ENCODE measurements at regions not wholly inside any gene's neighbourhood (a gene's known extent, or its start where the extent isn't known, plus 50 kb on each side); places are given as distances from the start of the nearest gene placed in this dataset.

GRCh38 chr11:91239359-91239758, 985.3 kb upstream of the FAT3 start:
- ChIA-PET POLR2A (no interaction called here), CTCF (no interaction called here)
- 100% methylated on average over 1 of the region's 2 CpGs for WGBS (ENCODE audit: insufficient coverage)

DNA sequence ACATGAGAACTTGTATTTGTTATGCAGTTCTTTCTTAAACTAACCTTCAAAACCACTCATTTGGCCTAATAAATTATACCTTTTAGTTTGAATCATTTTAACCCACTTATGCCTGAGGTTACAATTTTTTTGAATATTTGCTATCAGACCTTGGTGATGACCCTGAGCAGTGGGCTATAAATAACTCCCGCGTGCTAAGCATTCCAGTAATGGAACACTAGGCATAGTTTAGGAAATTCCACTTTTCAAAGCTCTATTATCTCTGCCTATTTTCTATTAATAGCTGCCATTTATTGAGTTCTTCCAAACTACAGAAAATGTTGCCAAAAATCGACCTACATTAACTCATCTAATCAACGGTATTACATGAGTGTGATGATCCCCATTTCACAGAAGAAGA, 993.4 kb upstream of the FAT3 start:
- CTCF ChIA-PET, result no interaction called here
- POLR2A ChIA-PET, result no interaction called here
- 92% methylated on average over 4 of the region's 4 CpGs for WGBS (ENCODE audit: insufficient coverage)
- H3K4me3 ChIP-seq (ENCODE audit: control insufficient read depth in 1 of 7, extremely low read depth in 1 of 7, insufficient read depth in 4 of 7, low read depth in 2 of 7, low read length in 6 of 7), result no peak overlapping the region
- H3K36me3 ChIP-seq (ENCODE audit: control insufficient read depth in 4 of 4, insufficient read depth in 4 of 4, low read length in 3 of 4), result no peaks in the 10 kb centered on the region
- no peaks in the 10 kb centered on the region for H3K27me3 ChIP-seq (replicated peaks in 2 of 5; ENCODE audit: control insufficient read depth in 4 of 5, insufficient read depth in 5 of 5, low read length in 4 of 5)
- DNase-seq, result no peak
- no peaks in the 10 kb centered on the region for H3K4me1 ChIP-seq (ENCODE audit: control extremely low read depth in 1 of 4, control insufficient read depth in 4 of 4, insufficient read depth in 4 of 4, low read length in 3 of 4)
- H3K9me3 ChIP-seq (ENCODE audit: control extremely low read depth in 1 of 5, control insufficient read depth in 4 of 5, insufficient read depth in 2 of 5, low read depth in 1 of 5, low read length in 4 of 5), result no peaks in the 10 kb centered on the region
- H3K27ac ChIP-seq (ENCODE audit: insufficient read depth in 1 of 2, low read depth in 1 of 2, low read length in 2 of 2, poor library complexity in 1 of 2, severe bottlenecking in 2 of 2), result no peak overlapping the region

More at GRCh38 chr11:91239359-91239758, 985.3 kb upstream of the FAT3 start:
- Histone ChIP-seq H3K27ac (ENCODE audit: insufficient read depth in 1 of 2, low read depth in 1 of 2, low read length in 2 of 2, poor library complexity in 1 of 2, severe bottlenecking in 2 of 2) (no peak overlapping the region), H3K27me3 (replicated peaks in 2 of 5; ENCODE audit: control insufficient read depth in 4 of 5, insufficient read depth in 5 of 5, low read length in 4 of 5) (no peaks in the 10 kb centered on the region), H3K4me3 (ENCODE audit: control insufficient read depth in 1 of 7, extremely low read depth in 1 of 7, insufficient read depth in 4 of 7, low read depth in 2 of 7, low read length in 6 of 7) (no peak overlapping the region), H3K36me3 (ENCODE audit: control insufficient read depth in 4 of 4, insufficient read depth in 4 of 4, low read length in 3 of 4) (no peaks in the 10 kb centered on the region), H3K4me1 (ENCODE audit: control extremely low read depth in 1 of 4, control insufficient read depth in 4 of 4, insufficient read depth in 4 of 4, low read length in 3 of 4) (no peaks in the 10 kb centered on the region), H3K9me3 (ENCODE audit: control extremely low read depth in 1 of 5, control insufficient read depth in 4 of 5, insufficient read depth in 2 of 5, low read depth in 1 of 5, low read length in 4 of 5) (no peaks in the 10 kb centered on the region)
- no peak for DNase-seq

DNA sequence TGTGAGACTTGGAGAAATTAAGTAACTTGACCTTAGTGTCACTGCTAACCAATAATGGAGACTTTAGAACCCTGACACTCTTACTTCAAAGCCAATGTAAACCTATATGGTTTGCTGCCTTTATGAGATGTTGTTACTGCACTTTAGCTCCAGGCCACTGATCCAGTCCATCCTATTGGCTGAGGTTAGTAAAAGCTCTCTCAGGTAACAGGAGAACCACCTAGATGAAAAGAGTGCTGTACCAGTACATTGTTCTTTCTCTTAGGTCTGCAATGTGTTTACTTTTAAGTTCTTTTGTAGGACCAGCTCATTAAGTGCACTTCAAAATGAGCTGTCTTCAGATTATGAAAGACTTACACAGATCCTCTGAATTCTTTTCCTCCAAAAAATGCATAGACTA, 994.0 kb upstream of the FAT3 start:
- Histone ChIP-seq H3K4me1 (ENCODE audit: control extremely low read depth in 1 of 4, control insufficient read depth in 4 of 4, insufficient read depth in 4 of 4, low read length in 3 of 4) (no peaks in the 10 kb centered on the region), H3K9me3 (ENCODE audit: control extremely low read depth in 1 of 5, control insufficient read depth in 4 of 5, insufficient read depth in 2 of 5, low read depth in 1 of 5, low read length in 4 of 5) (no peaks in the 10 kb centered on the region), H3K4me3 (ENCODE audit: control insufficient read depth in 1 of 7, extremely low read depth in 1 of 7, insufficient read depth in 4 of 7, low read depth in 2 of 7, low read length in 6 of 7) (no peak overlapping the region), H3K36me3 (ENCODE audit: control insufficient read depth in 4 of 4, insufficient read depth in 4 of 4, low read length in 3 of 4) (no peaks in the 10 kb centered on the region), H3K27me3 (replicated peaks in 2 of 5; ENCODE audit: control insufficient read depth in 4 of 5, insufficient read depth in 5 of 5, low read length in 4 of 5) (no peaks in the 10 kb centered on the region), H3K27ac (ENCODE audit: insufficient read depth in 1 of 2, low read depth in 1 of 2, low read length in 2 of 2, poor library complexity in 1 of 2, severe bottlenecking in 2 of 2) (no peak overlapping the region)
- ChIA-PET CTCF (no interaction called here), POLR2A (no interaction called here)
- DNase-seq, result no peak

- no peaks in the 10 kb centered on the region for H3K36me3 ChIP-seq (ENCODE audit: control insufficient read depth in 4 of 4, insufficient read depth in 4 of 4, low read length in 3 of 4)
- no CpG with 5 or more reads among the region's 1 CpG for WGBS (ENCODE audit: insufficient coverage)
- no peak for DNase-seq
- no peak overlapping the region for H3K4me3 ChIP-seq (ENCODE audit: control insufficient read depth in 1 of 7, extremely low read depth in 1 of 7, insufficient read depth in 4 of 7, low read depth in 2 of 7, low read length in 6 of 7)
- no peaks in the 10 kb centered on the region for H3K4me1 ChIP-seq (ENCODE audit: control extremely low read depth in 1 of 4, control insufficient read depth in 4 of 4, insufficient read depth in 4 of 4, low read length in 3 of 4)
- H3K9me3 ChIP-seq (ENCODE audit: control extremely low read depth in 1 of 5, control insufficient read depth in 4 of 5, insufficient read depth in 2 of 5, low read depth in 1 of 5, low read length in 4 of 5), result no peaks in the 10 kb centered on the region
- ChIA-PET CTCF (no interaction called here), POLR2A (no interaction called here)
- no peaks in the 10 kb centered on the region for H3K27me3 ChIP-seq (replicated peaks in 2 of 5; ENCODE audit: control insufficient read depth in 4 of 5, insufficient read depth in 5 of 5, low read length in 4 of 5)
- H3K27ac ChIP-seq (ENCODE audit: insufficient read depth in 1 of 2, low read depth in 1 of 2, low read length in 2 of 2, poor library complexity in 1 of 2, severe bottlenecking in 2 of 2), result no peak overlapping the region
These were observed 1000.0 kb upstream of the CHORDC1 start for GRCh38 chr11:91222830-91223229.

- H3K4me1 ChIP-seq (ENCODE audit: control extremely low read depth in 1 of 4, control insufficient read depth in 4 of 4, insufficient read depth in 4 of 4, low read length in 3 of 4), result no peaks in the 10 kb centered on the region
- DNase-seq, result no peak
- ChIA-PET CTCF (no interaction called here), POLR2A (no interaction called here)
- WGBS (ENCODE audit: insufficient coverage), result no CpG with 5 or more reads among the region's 1 CpG
- no peaks in the 10 kb centered on the region for H3K9me3 ChIP-seq (ENCODE audit: control extremely low read depth in 1 of 5, control insufficient read depth in 4 of 5, insufficient read depth in 2 of 5, low read depth in 1 of 5, low read length in 4 of 5)
- H3K27ac ChIP-seq (ENCODE audit: insufficient read depth in 1 of 2, low read depth in 1 of 2, low read length in 2 of 2, poor library complexity in 1 of 2, severe bottlenecking in 2 of 2), result no peak overlapping the region
- H3K27me3 ChIP-seq (replicated peaks in 2 of 5; ENCODE audit: control insufficient read depth in 4 of 5, insufficient read depth in 5 of 5, low read length in 4 of 5), result no peaks in the 10 kb centered on the region
- no peak overlapping the region for H3K4me3 ChIP-seq (ENCODE audit: control insufficient read depth in 1 of 7, extremely low read depth in 1 of 7, insufficient read depth in 4 of 7, low read depth in 2 of 7, low read length in 6 of 7)
- H3K36me3 ChIP-seq (ENCODE audit: control insufficient read depth in 4 of 4, insufficient read depth in 4 of 4, low read length in 3 of 4), result no peaks in the 10 kb centered on the region
These were observed 997.8 kb upstream of the CHORDC1 start for GRCh38 chr11:91220476-91221202.

GRCh38 chr11:91219535-91219934, 996.7 kb upstream of the CHORDC1 start:
- H3K9me3 ChIP-seq (ENCODE audit: control extremely low read depth in 1 of 5, control insufficient read depth in 4 of 5, insufficient read depth in 2 of 5, low read depth in 1 of 5, low read length in 4 of 5), result no peaks in the 10 kb centered on the region
- WGBS (ENCODE audit: insufficient coverage), result no CpG with 5 or more reads among the region's 1 CpG
- H3K27ac ChIP-seq (ENCODE audit: insufficient read depth in 1 of 2, low read depth in 1 of 2, low read length in 2 of 2, poor library complexity in 1 of 2, severe bottlenecking in 2 of 2), result no peak overlapping the region
- no peaks in the 10 kb centered on the region for H3K4me1 ChIP-seq (ENCODE audit: control extremely low read depth in 1 of 4, control insufficient read depth in 4 of 4, insufficient read depth in 4 of 4, low read length in 3 of 4)
- ChIA-PET POLR2A (no interaction called here), CTCF (no interaction called here)
- no peak for DNase-seq
- H3K36me3 ChIP-seq (ENCODE audit: control insufficient read depth in 4 of 4, insufficient read depth in 4 of 4, low read length in 3 of 4), result no peaks in the 10 kb centered on the region
- no peak overlapping the region for H3K4me3 ChIP-seq (ENCODE audit: control insufficient read depth in 1 of 7, extremely low read depth in 1 of 7, insufficient read depth in 4 of 7, low read depth in 2 of 7, low read length in 6 of 7)
- H3K27me3 ChIP-seq (replicated peaks in 2 of 5; ENCODE audit: control insufficient read depth in 4 of 5, insufficient read depth in 5 of 5, low read length in 4 of 5), result no peaks in the 10 kb centered on the region

DNA sequence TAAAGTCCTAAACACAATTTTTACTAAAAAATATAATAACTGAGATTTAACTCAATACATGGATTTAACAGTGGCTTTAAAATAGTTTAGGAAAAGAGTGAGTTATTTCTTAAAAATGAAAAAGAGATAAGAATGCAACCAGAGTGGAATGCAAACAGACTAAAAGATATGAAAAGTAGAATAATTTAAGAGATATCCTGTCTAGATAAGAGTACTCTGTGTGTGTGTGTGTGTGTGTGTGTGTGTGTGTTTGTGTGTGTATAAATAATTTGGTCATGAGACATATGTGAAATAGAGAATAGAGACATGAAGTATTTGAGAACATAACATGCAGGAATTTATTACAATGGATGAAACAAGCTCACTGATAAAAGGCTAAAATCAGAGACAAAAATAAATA, 986.9 kb upstream of the CHORDC1 start:
- DNase-seq, result no peak
- H3K27ac ChIP-seq (ENCODE audit: insufficient read depth in 1 of 2, low read depth in 1 of 2, low read length in 2 of 2, poor library complexity in 1 of 2, severe bottlenecking in 2 of 2), result no peak overlapping the region
- no peaks in the 10 kb centered on the region for H3K27me3 ChIP-seq (replicated peaks in 2 of 5; ENCODE audit: control insufficient read depth in 4 of 5, insufficient read depth in 5 of 5, low read length in 4 of 5)
- H3K36me3 ChIP-seq (ENCODE audit: control insufficient read depth in 4 of 4, insufficient read depth in 4 of 4, low read length in 3 of 4), result no peaks in the 10 kb centered on the region
- no peaks in the 10 kb centered on the region for H3K4me1 ChIP-seq (ENCODE audit: control extremely low read depth in 1 of 4, control insufficient read depth in 4 of 4, insufficient read depth in 4 of 4, low read length in 3 of 4)
- no peaks in the 10 kb centered on the region for H3K9me3 ChIP-seq (ENCODE audit: control extremely low read depth in 1 of 5, control insufficient read depth in 4 of 5, insufficient read depth in 2 of 5, low read depth in 1 of 5, low read length in 4 of 5)
- no peak overlapping the region for H3K4me3 ChIP-seq (ENCODE audit: control insufficient read depth in 1 of 7, extremely low read depth in 1 of 7, insufficient read depth in 4 of 7, low read depth in 2 of 7, low read length in 6 of 7)
- POLR2A ChIA-PET, result no interaction called here
- CTCF ChIA-PET, result interaction anchor here (1.2 kb wide), 1 partner anchor 39 kb away, joined by 3 read pairs; no protein-coding TSS in a partner anchor
